HG03159 (cell line): ENCODE measurements at regions not wholly inside any gene's neighbourhood (a gene's known extent, or its start where the extent isn't known, plus 50 kb on each side); places are given as distances from the start of the nearest gene placed in this dataset.
"Not testable (repeated sequence)": the region's sequence is repeated elsewhere in the genome, so short reads cannot be mapped to it uniquely, and the experiment has no call there.

ENCODE experiments used
- ATAC-seq: cut with Tn5 transposase; IDR thresholded peaks from one replicate; pipeline ENCODE4 v1.9.1; 2021; ENCODE audit warnings: mild to moderate bottlenecking, moderate library complexity; ENCODE audit not compliant: unreplicated experiment

GRCh38 chr10:83723080-83723479 lies 416.2 kb upstream of the GHITM start:
- ATAC-seq, result no peak

GRCh38 chr10:83724471-83725241 lies 414.7 kb upstream of the GHITM start:
- ATAC-seq, result peak; percentile 60

- no peak for ATAC-seq
Measured at GRCh38 chr10:83725567-83725966, 413.7 kb upstream of the GHITM start.

GRCh38 chr10:83734278-83734677 lies 405.0 kb upstream of the GHITM start:
- ATAC-seq, result no peak

- ATAC-seq, result no peak
Measured at GRCh38 chr10:83736008-83736407, 403.3 kb upstream of the GHITM start.

GRCh38 chr10:83750604-83751003 lies 388.7 kb upstream of the GHITM start:
- ATAC-seq, result no peak

- ATAC-seq, result no peak
Measured at GRCh38 chr10:83753490-83753889, 385.8 kb upstream of the GHITM start.

GRCh38 chr10:83754857-83755256 lies 384.5 kb upstream of the GHITM start:
- ATAC-seq, result no peak

GRCh38 chr10:83760142-83760541 lies 379.2 kb upstream of the GHITM start:
- no peak for ATAC-seq

- no peak for ATAC-seq
Measured at GRCh38 chr10:83764666-83765065, 374.6 kb upstream of the GHITM start.

GRCh38 chr10:83765731-83766130 lies 373.6 kb upstream of the GHITM start:
- no peak for ATAC-seq

GRCh38 chr10:83769281-83769820 lies 370.0 kb upstream of the GHITM start:
- ATAC-seq, result no peak

- ATAC-seq, result not testable (repeated sequence)
Measured at GRCh38 chr10:83786701-83787100, 352.6 kb upstream of the GHITM start.

GRCh38 chr10:83801983-83802382 lies 337.3 kb upstream of the GHITM start:
- ATAC-seq, result no peak

- no peak for ATAC-seq
Measured at GRCh38 chr10:83806717-83807116, 332.6 kb upstream of the GHITM start.

- ATAC-seq, result no peak
Measured at GRCh38 chr10:83809001-83809400, 330.3 kb upstream of the GHITM start.

- ATAC-seq, result no peak
Measured at GRCh38 chr10:83816942-83817341, 322.4 kb upstream of the GHITM start.

GRCh38 chr10:83817797-83818196 lies 321.5 kb upstream of the GHITM start:
- ATAC-seq, result no peak

- ATAC-seq, result no peak
Measured at GRCh38 chr10:83819609-83820008, 319.7 kb upstream of the GHITM start.

- no peak for ATAC-seq
Measured at GRCh38 chr10:83820033-83820432, 319.3 kb upstream of the GHITM start.

GRCh38 chr10:83824099-83824498 lies 315.2 kb upstream of the GHITM start:
- no peak for ATAC-seq

GRCh38 chr10:83834096-83834495 lies 305.2 kb upstream of the GHITM start:
- no peak for ATAC-seq
